Ishikawa (cell line): ENCODE measurements at regions not wholly inside any gene's neighbourhood (a gene's known extent, or its start where the extent isn't known, plus 50 kb on each side); places are given as distances from the start of the nearest gene placed in this dataset.

Source experiments
- CEBPB ChIP-seq: IDR thresholded peaks from 2 replicates; pipeline ENCODE4 v1.6.1; 2012
- CREB1 ChIP-seq: IDR thresholded peaks from 2 replicates; pipeline ENCODE4 v1.6.1; 2012; ENCODE audit warnings: low read depth
- EGR1 ChIP-seq: IDR thresholded peaks from 2 replicates; pipeline ENCODE4 v1.6.1; 2012
- EP300 ChIP-seq: IDR thresholded peaks from 2 replicates; pipeline ENCODE4 v1.6.1; 2012; ENCODE audit warnings: borderline replicate concordance
- FOXM1 ChIP-seq: IDR thresholded peaks from 2 replicates; pipeline ENCODE4 v1.6.1; 2012; ENCODE audit warnings: low read depth, borderline replicate concordance
- MAX ChIP-seq: IDR thresholded peaks from 2 replicates; pipeline ENCODE4 v1.6.1; 2012
- NFIC ChIP-seq: IDR thresholded peaks from 2 replicates; pipeline ENCODE4 v1.6.1; 2012
- RAD21 ChIP-seq: IDR thresholded peaks from 2 replicates; pipeline ENCODE4 v1.6.1; 2012; ENCODE audit warnings: low read depth
- REST ChIP-seq: IDR thresholded peaks from 2 replicates; pipeline ENCODE4 v1.6.1; 2012; ENCODE audit warnings: low read depth, mild to moderate bottlenecking
- TAF1 ChIP-seq: IDR thresholded peaks from 2 replicates; pipeline ENCODE4 v1.6.1; 2012; ENCODE audit warnings: low read depth, mild to moderate bottlenecking
- TCF12 ChIP-seq: IDR thresholded peaks from 2 replicates; pipeline ENCODE4 v1.6.1; 2012; ENCODE audit warnings: low read depth
- TEAD4 ChIP-seq: IDR thresholded peaks from 2 replicates; pipeline ENCODE4 v1.6.1; 2012
- USF1 ChIP-seq: IDR thresholded peaks from 2 replicates; pipeline ENCODE4 v1.6.1; 2012
- YY1 ChIP-seq: IDR thresholded peaks from 2 replicates; pipeline ENCODE4 v1.6.1; 2012; ENCODE audit warnings: low read depth
- ZBTB7A ChIP-seq: IDR thresholded peaks from 2 replicates; pipeline ENCODE4 v1.6.1; 2012; ENCODE audit warnings: low read depth

GRCh38 chr9:22373636-22374035 is 73.0 kb upstream of the DMRTA1 start:
- TF ChIP-seq TAF1 (no peak), ZBTB7A (no peak), YY1 (no peak), TCF12 (no peak), CEBPB (no peak), EGR1 (no peak), FOXM1 (no peak), NFIC (no peak), REST (no peak), MAX (no peak), CREB1 (no peak)

GRCh38 chr9:22374051-22374450 is 72.6 kb upstream of the DMRTA1 start:
- no peak for TF ChIP-seq MAX
- no peak for TF ChIP-seq EGR1
- TF ChIP-seq FOXM1, result no peak
- TF ChIP-seq EP300, result no peak
- TF ChIP-seq REST, result no peak
- TF ChIP-seq TAF1, result no peak
- no peak for TF ChIP-seq CREB1
- TF ChIP-seq NFIC, result no peak
- no peak for TF ChIP-seq ZBTB7A
- TF ChIP-seq CEBPB, result no peak

- no peak for TF ChIP-seq USF1
- TF ChIP-seq NFIC, result peak; percentile 41; the same call in 1 of the 2 replicates
- no peak for TF ChIP-seq CEBPB
- TF ChIP-seq EP300, result no peak
- TF ChIP-seq TCF12, result 0 out of 2 replicates have a peak, but pooled peaks have one; percentile 19
Measured at GRCh38 chr9:22379272-22379671, 67.4 kb upstream of the DMRTA1 start.

GRCh38 chr9:22381170-22381569 is 65.5 kb upstream of the DMRTA1 start:
- TF ChIP-seq TCF12, result no peak
- no peak for TF ChIP-seq USF1
- no peak for TF ChIP-seq CEBPB
- no peak for TF ChIP-seq ZBTB7A
- no peak for TF ChIP-seq FOXM1
- TF ChIP-seq REST, result no peak
- no peak for TF ChIP-seq EGR1
- TF ChIP-seq CREB1, result no peak
- no peak for TF ChIP-seq YY1
- no peak for TF ChIP-seq RAD21
- no peak for TF ChIP-seq TAF1
- no peak for TF ChIP-seq TEAD4
- no peak for TF ChIP-seq EP300
- TF ChIP-seq MAX, result no peak
- no peak for TF ChIP-seq NFIC

- TF ChIP-seq CEBPB (no peak), RAD21 (no peak), TEAD4 (no peak), TCF12 (no peak), REST (no peak)
Measured at GRCh38 chr9:22382331-22382730, 64.3 kb upstream of the DMRTA1 start.
